ENCODE measurements at regions not wholly inside any gene's neighbourhood (a gene's known extent, or its start where the extent isn't known, plus 50 kb on each side); places are given as distances from the start of the nearest gene placed in this dataset.

- peaks cover 3 to 7% of the 10 kb centered on the region in 2 donors for H3K9me3 Mint-ChIP-seq
- peak overlapping the region; percentile 55 to 64 for H3K4me3 Mint-ChIP-seq
- peak overlapping the region; percentile 83 for H3K27ac Mint-ChIP-seq
- ATAC-seq (replicated peaks) (peak; percentile 62 to 68), DNase-seq (no peak)
- H3K27me3 Mint-ChIP-seq, result no peaks in the 10 kb centered on the region
- peaks cover 3 to 4% of the 10 kb centered on the region in 2 donors for H3K36me3 Mint-ChIP-seq
- H3K4me1 Mint-ChIP-seq, result peaks cover 38 to 74% of the 10 kb centered on the region in 2 donors
These were observed 58.4 kb downstream of the ARL4C start for GRCh38 chr2:234438305-234438977.

GRCh38 chr2:234437642-234438304 is 59.1 kb downstream of the ARL4C start:
- no peaks in the 10 kb centered on the region for H3K27me3 Mint-ChIP-seq
- no peak for DNase-seq
- peaks cover 3 to 4% of the 10 kb centered on the region in 2 donors for H3K36me3 Mint-ChIP-seq
- peaks cover 34 to 67% of the 10 kb centered on the region in 2 donors for H3K4me1 Mint-ChIP-seq
- H3K4me3 Mint-ChIP-seq, result peak overlapping the region in 1 of 2 donors; percentile 64
- H3K9me3 Mint-ChIP-seq, result peaks cover 3 to 7% of the 10 kb centered on the region in 2 donors
- ATAC-seq (replicated peaks), result peak; percentile 4 to 10
- no peak overlapping the region for H3K27ac Mint-ChIP-seq

- ATAC-seq (replicated peaks), result no peak
These were observed 60.4 kb downstream of the ARL4C start for GRCh38 chr2:234436482-234436837.

GRCh38 chr2:234435836-234436481 is 60.9 kb downstream of the ARL4C start:
- no peak overlapping the region for H3K27ac Mint-ChIP-seq
- H3K4me1 Mint-ChIP-seq, result peaks cover 26 to 49% of the 10 kb centered on the region in 2 donors

More at GRCh38 chr2:234436482-234436837, 60.4 kb downstream of the ARL4C start:
- H3K27ac Mint-ChIP-seq, result no peak overlapping the region
- peaks cover 2 to 4% of the 10 kb centered on the region in 2 donors for H3K36me3 Mint-ChIP-seq
- peaks cover 2 to 4% of the 10 kb centered on the region in 2 donors for H3K9me3 Mint-ChIP-seq
- H3K27me3 Mint-ChIP-seq, result no peaks in the 10 kb centered on the region
- no peak for DNase-seq
- H3K4me1 Mint-ChIP-seq, result peaks cover 30 to 54% of the 10 kb centered on the region in 2 donors
- H3K4me3 Mint-ChIP-seq, result no peak overlapping the region

GRCh38 chr2:234433201-234433600 is 63.7 kb downstream of the ARL4C start:
- no peak overlapping the region for H3K27ac Mint-ChIP-seq
- ATAC-seq (replicated peaks) (no peak), DNase-seq (no peak)
- H3K9me3 Mint-ChIP-seq, result no peaks in the 10 kb centered on the region
- peaks cover 12 to 36% of the 10 kb centered on the region in 2 donors for H3K4me1 Mint-ChIP-seq
- H3K36me3 Mint-ChIP-seq, result no peaks in the 10 kb centered on the region
- H3K4me3 Mint-ChIP-seq, result no peak overlapping the region
- H3K27me3 Mint-ChIP-seq, result no peaks in the 10 kb centered on the region

More at GRCh38 chr2:234435836-234436481, 60.9 kb downstream of the ARL4C start:
- H3K27me3 Mint-ChIP-seq, result no peaks in the 10 kb centered on the region
- no peak overlapping the region for H3K4me3 Mint-ChIP-seq
- no peak for DNase-seq
- no peak for ATAC-seq (replicated peaks)
- peaks cover 2 to 3% of the 10 kb centered on the region in 2 donors for H3K9me3 Mint-ChIP-seq
- peaks cover 1 to 3% of the 10 kb centered on the region in 2 donors for H3K36me3 Mint-ChIP-seq

GRCh38 chr2:234430871-234431270 is 66.0 kb downstream of the ARL4C start:
- Mint-ChIP-seq H3K27me3 (no peaks in the 10 kb centered on the region), H3K4me3 (no peak overlapping the region), H3K36me3 (no peaks in the 10 kb centered on the region), H3K4me1 (peaks cover 23 to 36% of the 10 kb centered on the region in 2 donors), H3K27ac (no peak overlapping the region), H3K9me3 (peaks cover 0 to 1% of the 10 kb centered on the region in 2 donors)
- DNase-seq (no peak), ATAC-seq (replicated peaks) (no peak)

- peaks cover 0 to 4% of the 10 kb centered on the region in 2 donors for H3K9me3 Mint-ChIP-seq
- ATAC-seq (replicated peaks), result no peak
- no peak overlapping the region for H3K4me3 Mint-ChIP-seq
- H3K36me3 Mint-ChIP-seq, result peaks cover 0 to 3% of the 10 kb centered on the region in 2 donors
- H3K27me3 Mint-ChIP-seq, result no peaks in the 10 kb centered on the region
- no peak overlapping the region for H3K27ac Mint-ChIP-seq
- no peak for DNase-seq
- peaks cover 35 to 50% of the 10 kb centered on the region in 2 donors for H3K4me1 Mint-ChIP-seq
These were observed 67.6 kb downstream of the ARL4C start for GRCh38 chr2:234429265-234429664.

GRCh38 chr2:234427081-234428061 is 69.5 kb downstream of the ARL4C start:
- Mint-ChIP-seq H3K9me3 (peaks cover 0 to 4% of the 10 kb centered on the region in 2 donors), H3K27ac (peak overlapping the region; percentile 89), H3K4me1 (peaks cover 45 to 62% of the 10 kb centered on the region in 2 donors), H3K36me3 (peaks cover 0 to 3% of the 10 kb centered on the region in 2 donors), H3K27me3 (no peaks in the 10 kb centered on the region), H3K4me3 (peak overlapping the region; percentile 15 to 53)
- ATAC-seq (replicated peaks), result peak in 1 of 2 donors; percentile 11
- no peak for DNase-seq

- ATAC-seq (replicated peaks), result peak; percentile 28 to 38
- peaks cover 0 to 3% of the 10 kb centered on the region in 2 donors for H3K36me3 Mint-ChIP-seq
- peak overlapping the region; percentile 51 to 53 for H3K4me3 Mint-ChIP-seq
- peak overlapping the region; percentile 89 for H3K27ac Mint-ChIP-seq
- H3K9me3 Mint-ChIP-seq, result peaks cover 0 to 4% of the 10 kb centered on the region in 2 donors
- peaks cover 48 to 69% of the 10 kb centered on the region in 2 donors for H3K4me1 Mint-ChIP-seq
- no peak for DNase-seq
- no peaks in the 10 kb centered on the region for H3K27me3 Mint-ChIP-seq
These were observed 70.3 kb downstream of the ARL4C start for GRCh38 chr2:234426616-234427015.

GRCh38 chr2:234425639-234426603 is 71.0 kb downstream of the ARL4C start:
- Mint-ChIP-seq H3K36me3 (peaks cover 0 to 3% of the 10 kb centered on the region in 2 donors), H3K27me3 (no peaks in the 10 kb centered on the region), H3K9me3 (peaks cover 0 to 4% of the 10 kb centered on the region in 2 donors), H3K4me1 (peaks cover 50 to 74% of the 10 kb centered on the region in 2 donors), H3K4me3 (peak overlapping the region; percentile 51 to 53), H3K27ac (peak overlapping the region; percentile 89)
- DNase-seq, result peak; percentile 73
- peak; percentile 82 to 87 for ATAC-seq (replicated peaks)

- DNase-seq (no peak), ATAC-seq (replicated peaks) (no peak)
- Mint-ChIP-seq H3K4me3 (no peak overlapping the region), H3K27me3 (no peaks in the 10 kb centered on the region), H3K36me3 (peaks cover 2 to 3% of the 10 kb centered on the region in 2 donors), H3K27ac (no peak overlapping the region), H3K9me3 (peaks cover 0 to 4% of the 10 kb centered on the region in 2 donors), H3K4me1 (peaks cover 50 to 76% of the 10 kb centered on the region in 2 donors)
These were observed 73.0 kb downstream of the ARL4C start for GRCh38 chr2:234423884-234424283.

- DNase-seq (no peak), ATAC-seq (replicated peaks) (peak; percentile 51 to 57)
- H3K4me3 Mint-ChIP-seq, result no peak overlapping the region
- H3K27me3 Mint-ChIP-seq, result no peaks in the 10 kb centered on the region
- peak overlapping the region; percentile 25 for H3K27ac Mint-ChIP-seq
- peaks cover 50 to 67% of the 10 kb centered on the region in 2 donors for H3K4me1 Mint-ChIP-seq
- peaks cover 8 to 9% of the 10 kb centered on the region in 2 donors for H3K9me3 Mint-ChIP-seq
- peaks cover 6 to 9% of the 10 kb centered on the region in 2 donors for H3K36me3 Mint-ChIP-seq
These were observed 73.9 kb downstream of the ARL4C start for GRCh38 chr2:234422981-234423431.
